ENCODE measurements at regions not wholly inside any gene's neighbourhood (a gene's known extent, or its start where the extent isn't known, plus 50 kb on each side); places are given as distances from the start of the nearest gene placed in this dataset.

DNA sequence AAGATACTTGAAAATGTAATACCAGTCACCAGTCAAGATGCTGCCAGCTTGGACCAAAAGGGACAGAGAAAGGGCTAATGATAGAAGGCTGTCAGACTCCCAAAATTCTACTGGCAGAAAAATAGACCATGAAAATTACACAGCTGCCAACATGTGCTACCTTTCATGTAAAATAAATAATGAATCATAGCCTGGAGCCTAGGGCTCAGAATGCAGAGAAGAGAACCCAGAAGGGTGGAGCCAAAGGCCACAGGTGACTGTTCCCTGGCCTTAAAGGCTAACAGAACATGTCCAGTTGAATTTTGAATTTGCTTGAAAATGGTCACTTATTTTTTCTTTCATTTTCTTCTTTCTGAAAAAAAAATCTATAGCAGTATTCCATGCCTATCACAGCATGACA is 1827.0 kb upstream of the MIR17HG start:
- TF ChIP-seq, protein P1, sequence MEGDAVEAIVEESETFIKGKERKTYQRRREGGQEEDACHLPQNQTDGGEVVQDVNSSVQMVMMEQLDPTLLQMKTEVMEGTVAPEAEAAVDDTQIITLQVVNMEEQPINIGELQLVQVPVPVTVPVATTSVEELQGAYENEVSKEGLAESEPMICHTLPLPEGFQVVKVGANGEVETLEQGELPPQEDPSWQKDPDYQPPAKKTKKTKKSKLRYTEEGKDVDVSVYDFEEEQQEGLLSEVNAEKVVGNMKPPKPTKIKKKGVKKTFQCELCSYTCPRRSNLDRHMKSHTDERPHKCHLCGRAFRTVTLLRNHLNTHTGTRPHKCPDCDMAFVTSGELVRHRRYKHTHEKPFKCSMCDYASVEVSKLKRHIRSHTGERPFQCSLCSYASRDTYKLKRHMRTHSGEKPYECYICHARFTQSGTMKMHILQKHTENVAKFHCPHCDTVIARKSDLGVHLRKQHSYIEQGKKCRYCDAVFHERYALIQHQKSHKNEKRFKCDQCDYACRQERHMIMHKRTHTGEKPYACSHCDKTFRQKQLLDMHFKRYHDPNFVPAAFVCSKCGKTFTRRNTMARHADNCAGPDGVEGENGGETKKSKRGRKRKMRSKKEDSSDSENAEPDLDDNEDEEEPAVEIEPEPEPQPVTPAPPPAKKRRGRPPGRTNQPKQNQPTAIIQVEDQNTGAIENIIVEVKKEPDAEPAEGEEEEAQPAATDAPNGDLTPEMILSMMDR (IDR thresholded peaks at IDR 0.05) = no peak
- TF ChIP-seq POLR2A (IDR thresholded peaks at IDR 0.05) = no peak

Measured in gastroesophageal sphincter (tissue), 3 donors.